Activated CD8-positive, alpha-beta memory T cell treated with anti-CD3 and anti-CD28 coated beads for 24 hours (primary cell): ENCODE measurements at regions not wholly inside any gene's neighbourhood (a gene's known extent, or its start where the extent isn't known, plus 50 kb on each side); places are given as distances from the start of the nearest gene placed in this dataset.

ENCODE experiments used
- DNase-seq: peaks from one replicate; pipeline ENCODE4 v3.0.0-alpha.2; 2020

- no peak for DNase-seq
Measured at GRCh38 chr5:143554918-143555477, 151.5 kb upstream of the NR3C1 start.

DNA sequence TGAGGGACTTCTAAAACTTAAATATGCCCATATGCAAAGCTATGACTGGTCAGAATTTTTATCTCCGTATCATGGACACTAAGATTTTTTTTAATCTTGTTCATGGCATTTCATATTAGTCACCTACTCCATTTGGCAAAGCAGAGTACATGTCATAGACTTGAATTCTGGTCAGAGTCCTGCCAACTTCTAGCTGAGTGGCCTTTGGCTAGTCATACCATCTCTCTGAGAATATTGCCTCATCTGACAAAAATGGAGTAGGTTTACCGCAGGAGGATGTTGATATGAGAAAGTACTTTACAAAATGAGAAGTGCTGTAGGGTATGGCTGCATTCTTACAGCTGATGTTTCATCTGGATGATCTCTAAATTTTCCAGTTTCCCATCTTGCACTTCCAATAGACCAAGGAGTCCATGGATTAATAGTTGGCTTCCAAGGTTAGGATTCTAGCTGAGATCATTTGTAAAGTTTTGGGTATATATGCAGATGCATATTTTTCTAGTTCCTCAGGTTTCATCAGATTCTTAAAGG, 150.8 kb upstream of the NR3C1 start:
- DNase-seq: no peak

GRCh38 chr5:143552680-143553079, 149.2 kb upstream of the NR3C1 start:
- no peak for DNase-seq

- no peak for DNase-seq
Measured at GRCh38 chr5:143551820-143552251, 148.3 kb upstream of the NR3C1 start.

DNA sequence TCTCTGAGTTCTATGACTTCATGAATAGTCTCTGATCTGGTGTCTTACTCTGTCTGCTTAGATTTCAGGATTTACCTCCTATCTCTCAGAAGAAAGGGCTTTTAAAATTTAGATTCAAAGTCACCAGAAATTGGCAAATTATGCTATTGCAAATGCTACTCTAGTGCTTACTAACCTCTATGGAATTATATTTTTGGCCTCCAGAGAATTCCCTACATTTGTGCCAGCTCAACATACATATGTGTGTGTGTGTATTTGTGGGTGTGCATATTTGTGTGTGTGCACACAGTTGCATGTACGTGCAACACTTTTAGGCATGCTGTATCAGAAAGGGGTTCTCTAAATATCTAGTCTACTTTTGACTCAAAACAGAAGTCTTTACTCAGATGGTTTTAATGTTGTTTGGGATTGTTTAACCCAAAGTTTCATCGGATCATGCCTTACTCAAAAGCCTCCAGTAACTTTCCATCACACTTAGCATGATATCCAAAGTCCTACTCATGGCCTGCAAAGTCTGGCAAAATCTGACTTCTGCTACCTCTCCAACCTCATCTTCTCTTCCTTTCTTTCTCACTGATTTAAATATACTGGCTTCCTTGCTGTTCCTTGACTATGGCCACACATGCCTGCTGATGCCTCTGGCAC, 147.6 kb upstream of the NR3C1 start:
- DNase-seq: no peak

GRCh38 chr5:143547342-143547741, 143.9 kb upstream of the NR3C1 start:
- DNase-seq: no peak

DNA sequence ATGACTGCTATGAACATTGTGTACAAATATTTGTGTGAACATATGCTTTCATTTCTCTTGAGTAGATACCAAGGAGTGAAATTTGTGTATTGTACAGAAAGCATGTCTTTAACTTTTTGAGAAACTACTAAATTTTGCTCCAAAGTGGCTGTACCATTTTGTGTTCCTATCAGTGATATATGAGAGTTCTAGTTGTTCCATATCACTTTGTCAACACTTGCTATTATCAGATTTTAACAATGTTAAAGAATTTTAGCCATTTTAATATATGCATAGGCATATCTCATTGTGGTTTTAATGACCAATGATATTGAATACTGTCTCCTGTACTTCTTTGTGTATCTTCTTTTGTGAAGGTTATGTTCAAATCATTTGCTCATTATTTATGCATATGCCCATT, 142.9 kb upstream of the NR3C1 start:
- no peak for DNase-seq

DNA sequence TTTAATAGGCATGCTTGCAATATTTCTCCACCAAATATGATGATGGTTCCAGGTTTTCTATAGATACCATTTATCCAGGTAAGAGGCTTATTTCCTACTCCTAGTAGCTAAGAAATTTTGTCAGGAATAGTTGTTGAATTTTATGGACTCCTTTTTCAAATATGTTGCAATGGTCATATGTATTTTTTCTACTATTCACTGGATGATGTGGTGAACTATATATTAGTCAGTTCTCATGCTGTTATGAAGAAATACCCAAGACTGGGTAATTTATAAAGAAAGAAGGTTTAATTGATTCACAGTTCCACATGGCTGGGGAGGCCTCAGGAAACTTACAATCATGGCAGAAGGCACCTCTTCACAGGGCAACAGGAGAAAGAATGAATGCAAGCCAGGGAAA, 141.1 kb upstream of the NR3C1 start:
- DNase-seq: no peak

DNA sequence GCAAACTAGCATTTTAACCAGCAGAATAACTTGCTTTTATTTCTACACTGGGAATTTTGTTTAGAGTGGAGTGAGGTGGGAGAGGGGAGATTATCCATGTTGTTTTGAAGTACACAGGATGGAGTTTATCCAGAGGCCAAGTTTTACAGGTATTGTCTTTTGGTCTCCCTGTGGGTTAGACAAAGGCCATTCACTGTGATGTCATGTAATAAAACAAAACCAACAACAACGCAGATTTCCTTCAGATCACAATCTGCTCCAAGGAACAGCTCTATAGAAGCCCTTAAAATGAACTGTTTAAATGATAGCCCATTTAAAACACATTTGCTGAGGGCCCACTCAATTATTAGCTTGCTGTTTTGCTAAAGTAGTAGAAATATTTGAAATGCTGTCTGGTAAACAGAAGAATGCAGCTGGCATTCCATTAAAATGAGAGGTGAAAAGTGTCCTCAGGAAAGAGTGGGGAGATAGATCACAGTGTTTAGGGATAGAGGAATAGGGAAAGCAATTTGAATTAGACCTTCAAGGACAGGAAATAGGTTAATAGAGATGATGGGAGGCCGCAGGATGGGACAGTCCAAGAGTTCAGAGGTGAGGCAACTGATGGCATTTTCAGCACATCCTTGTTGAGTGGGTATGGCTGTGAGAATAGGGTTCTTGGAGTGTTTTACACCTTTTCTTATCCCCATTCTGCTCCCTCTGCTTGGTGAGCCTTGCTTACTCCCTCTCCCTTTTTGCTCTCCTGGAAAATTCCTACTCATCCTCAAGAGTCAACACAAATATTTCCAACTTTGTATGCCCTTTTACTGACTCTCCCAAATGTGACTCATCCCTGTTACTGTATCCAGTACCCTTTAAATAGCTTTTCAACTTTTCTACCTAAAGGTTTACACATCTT, 140.1 kb upstream of the NR3C1 start:
- no peak for DNase-seq

- DNase-seq: no peak
Measured at GRCh38 chr5:143542798-143543144, 139.3 kb upstream of the NR3C1 start.

DNA sequence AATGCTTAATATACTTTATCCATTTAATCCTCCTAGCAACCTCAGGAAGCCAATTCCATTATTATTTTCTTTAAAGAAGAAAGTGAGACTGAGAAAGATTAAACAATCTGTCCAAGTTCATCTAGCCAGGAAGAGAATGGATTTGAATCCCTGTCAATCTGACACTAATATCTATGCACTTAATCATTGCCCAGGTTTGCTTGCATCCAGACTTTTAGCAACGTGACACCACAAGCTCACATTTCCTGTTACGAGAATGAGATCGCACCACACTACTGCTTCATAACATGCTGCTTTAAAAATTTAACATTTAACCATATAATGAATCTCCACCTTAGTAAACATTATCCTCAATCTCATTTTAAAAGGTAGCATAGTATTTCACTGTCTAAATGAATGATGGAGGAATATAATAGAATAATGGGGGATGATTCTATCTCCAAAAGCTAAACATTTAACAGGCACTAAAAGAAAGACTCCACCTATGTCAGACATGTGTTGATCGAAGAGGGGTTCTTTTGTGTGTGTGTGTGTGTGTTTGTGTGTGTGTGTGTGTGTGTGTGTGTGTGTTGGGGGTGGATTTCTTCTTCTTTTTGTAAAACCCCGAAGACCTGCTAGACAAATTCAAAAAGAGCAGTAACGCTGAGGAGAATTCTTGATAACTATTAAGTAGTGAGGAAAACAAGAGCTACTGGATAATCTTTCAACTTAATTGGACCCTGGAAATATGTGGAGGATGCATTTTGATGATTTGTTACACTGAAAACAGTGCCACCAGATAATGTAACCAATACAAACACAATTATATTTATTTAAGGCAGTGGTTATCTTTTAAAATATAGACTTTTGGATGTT, 138.7 kb upstream of the NR3C1 start:
- no peak for DNase-seq

DNA sequence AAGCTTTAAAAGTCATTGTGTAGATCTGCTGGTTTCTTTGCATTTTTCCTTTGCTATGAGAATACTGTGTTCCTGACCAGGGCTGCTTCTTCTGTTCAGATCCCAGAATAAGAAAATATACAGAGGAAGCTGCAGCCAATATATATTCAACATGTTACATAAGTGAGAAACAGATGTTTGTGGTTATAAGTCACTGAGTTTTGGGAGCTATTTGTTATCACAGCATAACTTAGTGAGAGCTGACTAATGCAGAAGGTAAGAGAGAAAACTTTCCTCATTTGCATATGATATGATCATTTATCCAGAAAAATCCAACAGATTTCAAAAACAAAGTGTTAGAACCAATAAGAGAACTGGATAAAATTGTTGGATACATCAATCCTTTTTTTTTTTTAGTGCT, 136.3 kb upstream of the NR3C1 start:
- no peak for DNase-seq

DNA sequence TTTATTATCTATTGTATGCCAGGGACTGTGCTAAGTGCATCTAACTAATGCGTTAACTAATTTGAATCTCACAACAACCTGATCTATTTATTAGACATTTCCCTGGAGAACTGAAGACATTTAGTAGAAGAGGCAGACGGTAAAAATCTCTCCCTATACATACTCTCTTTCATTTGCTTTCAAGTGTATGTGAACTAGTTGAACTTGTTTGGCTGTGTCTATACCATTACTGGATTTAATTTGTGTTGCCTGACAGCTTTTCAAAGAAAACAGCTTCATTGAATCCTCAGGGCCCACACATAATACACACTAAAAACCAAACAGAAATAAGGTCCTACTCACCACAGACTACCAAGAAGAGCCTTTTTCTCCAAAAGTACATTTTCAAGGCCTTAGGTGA, 133.6 kb upstream of the NR3C1 start:
- DNase-seq: no peak

GRCh38 chr5:143536364-143536763, 132.9 kb upstream of the NR3C1 start:
- no peak for DNase-seq

DNA sequence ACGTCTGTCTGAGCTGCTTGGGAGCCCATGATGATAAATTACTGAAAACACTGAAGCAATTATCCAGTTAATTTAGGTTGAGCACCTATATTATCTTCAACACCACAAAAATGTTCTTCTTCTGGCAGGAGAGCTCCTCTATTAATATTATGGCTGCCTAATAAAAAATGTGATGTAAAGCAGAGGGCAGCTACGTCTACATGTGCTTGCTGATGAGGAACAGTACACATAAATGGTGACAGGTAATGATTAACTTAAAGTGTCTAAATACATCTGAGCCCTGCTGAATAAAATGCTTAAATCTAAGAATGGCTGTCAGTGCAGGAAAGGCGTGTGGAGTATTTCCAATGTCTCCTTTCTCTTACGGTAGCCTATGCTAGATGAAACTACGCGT, 131.3 kb upstream of the NR3C1 start:
- no peak for DNase-seq

DNA sequence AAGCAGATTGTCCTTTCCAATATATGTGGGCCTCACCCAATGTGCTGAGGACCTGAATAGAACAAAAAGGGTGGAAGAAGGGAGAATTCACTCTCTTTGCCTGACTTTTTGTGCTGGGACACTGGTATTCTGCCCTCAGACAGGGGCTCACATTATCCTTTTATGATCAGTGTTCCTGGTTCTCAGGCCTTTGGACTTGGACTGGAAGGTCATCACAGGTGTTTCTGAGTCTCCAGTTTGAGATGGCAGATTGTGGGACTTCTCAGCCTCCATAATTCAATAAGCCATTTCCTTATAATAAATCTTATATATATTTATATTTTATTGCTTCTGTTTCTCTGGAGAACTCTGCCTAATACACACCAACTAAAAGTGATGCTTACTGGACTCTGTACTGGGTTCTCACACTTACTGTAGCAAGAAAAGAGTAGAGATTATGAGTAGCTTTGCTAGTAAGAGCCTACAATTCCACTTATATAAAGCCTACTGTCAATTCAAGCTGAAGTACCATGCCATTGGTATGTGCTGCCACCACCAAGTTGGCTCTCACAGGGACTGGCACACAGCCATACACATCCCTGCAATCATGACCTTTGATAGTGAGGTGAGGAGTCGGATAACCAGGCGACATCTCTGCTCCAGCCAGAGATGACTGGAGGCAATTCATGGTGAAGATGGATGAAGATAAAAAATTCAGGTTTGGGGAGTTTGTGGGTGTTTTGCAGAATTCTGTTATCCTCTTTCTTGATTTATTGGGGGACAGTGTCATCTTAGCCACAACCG, 130.7 kb upstream of the NR3C1 start:
- DNase-seq: no peak

GRCh38 chr5:143533475-143533874, 130.0 kb upstream of the NR3C1 start:
- no peak for DNase-seq

- DNase-seq: no peak
Measured at GRCh38 chr5:143527808-143528207, 124.3 kb upstream of the NR3C1 start.

GRCh38 chr5:143525176-143525575, 121.7 kb upstream of the NR3C1 start:
- no peak for DNase-seq

GRCh38 chr5:143524338-143524945, 121.0 kb upstream of the NR3C1 start:
- DNase-seq: no peak

GRCh38 chr5:143521846-143522400, 118.4 kb upstream of the NR3C1 start:
- no peak for DNase-seq
